ENCODE measurements at regions not wholly inside any gene's neighbourhood (a gene's known extent, or its start where the extent isn't known, plus 50 kb on each side); places are given as distances from the start of the nearest gene placed in this dataset.

DNA sequence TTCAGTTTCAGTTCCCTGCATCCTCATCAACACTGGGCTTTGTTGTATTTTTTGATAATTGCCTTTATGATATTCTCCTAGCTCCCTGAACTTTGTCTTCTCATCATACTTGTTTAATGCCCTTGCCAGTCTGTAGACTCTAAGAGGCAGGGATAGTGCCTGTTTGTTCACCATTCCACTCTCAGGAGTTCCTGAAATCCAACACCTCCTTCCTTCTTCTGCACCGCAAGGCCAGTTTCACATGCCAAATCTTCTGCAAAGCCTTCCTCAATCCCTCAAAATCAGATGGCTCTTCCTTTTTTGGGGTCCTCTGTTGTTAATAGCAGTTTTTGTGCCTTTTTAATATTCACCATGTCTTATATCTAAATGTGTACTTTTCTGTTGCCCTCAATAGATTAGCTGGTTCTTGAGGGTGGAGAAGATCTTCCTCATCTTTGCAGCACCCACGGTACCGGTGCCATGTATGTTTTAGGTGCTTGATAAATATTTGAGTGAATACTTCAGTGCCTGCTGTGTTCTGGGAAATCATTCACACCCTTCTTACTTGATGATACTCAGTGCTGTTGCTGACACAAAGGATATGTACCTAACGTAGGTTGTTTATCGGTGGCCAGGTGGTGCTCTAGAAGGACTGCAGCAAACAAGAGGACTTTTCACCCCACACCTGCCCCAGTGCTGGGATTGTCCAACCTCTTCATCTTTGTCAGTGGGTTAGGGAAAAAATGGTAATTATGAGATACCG lies 85.3 kb upstream of the LIMCH1 start:
- TF ChIP-seq, protein P1, sequence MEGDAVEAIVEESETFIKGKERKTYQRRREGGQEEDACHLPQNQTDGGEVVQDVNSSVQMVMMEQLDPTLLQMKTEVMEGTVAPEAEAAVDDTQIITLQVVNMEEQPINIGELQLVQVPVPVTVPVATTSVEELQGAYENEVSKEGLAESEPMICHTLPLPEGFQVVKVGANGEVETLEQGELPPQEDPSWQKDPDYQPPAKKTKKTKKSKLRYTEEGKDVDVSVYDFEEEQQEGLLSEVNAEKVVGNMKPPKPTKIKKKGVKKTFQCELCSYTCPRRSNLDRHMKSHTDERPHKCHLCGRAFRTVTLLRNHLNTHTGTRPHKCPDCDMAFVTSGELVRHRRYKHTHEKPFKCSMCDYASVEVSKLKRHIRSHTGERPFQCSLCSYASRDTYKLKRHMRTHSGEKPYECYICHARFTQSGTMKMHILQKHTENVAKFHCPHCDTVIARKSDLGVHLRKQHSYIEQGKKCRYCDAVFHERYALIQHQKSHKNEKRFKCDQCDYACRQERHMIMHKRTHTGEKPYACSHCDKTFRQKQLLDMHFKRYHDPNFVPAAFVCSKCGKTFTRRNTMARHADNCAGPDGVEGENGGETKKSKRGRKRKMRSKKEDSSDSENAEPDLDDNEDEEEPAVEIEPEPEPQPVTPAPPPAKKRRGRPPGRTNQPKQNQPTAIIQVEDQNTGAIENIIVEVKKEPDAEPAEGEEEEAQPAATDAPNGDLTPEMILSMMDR (IDR thresholded peaks at IDR 0.05; ENCODE audit: borderline replicate concordance, insufficient read depth, low read depth, low read length), result no peak
- H3K4me3 ChIP-seq (ENCODE audit: low read depth, low read length), result no peak overlapping the region

- TF ChIP-seq, protein P1 (IDR thresholded peaks at IDR 0.05; ENCODE audit: borderline replicate concordance, insufficient read depth, low read depth, low read length), result no peak
- no peak overlapping the region for H3K4me3 ChIP-seq (ENCODE audit: low read depth, low read length)
These were observed 83.5 kb upstream of the LIMCH1 start for GRCh38 chr4:41454423-41454822.

DNA sequence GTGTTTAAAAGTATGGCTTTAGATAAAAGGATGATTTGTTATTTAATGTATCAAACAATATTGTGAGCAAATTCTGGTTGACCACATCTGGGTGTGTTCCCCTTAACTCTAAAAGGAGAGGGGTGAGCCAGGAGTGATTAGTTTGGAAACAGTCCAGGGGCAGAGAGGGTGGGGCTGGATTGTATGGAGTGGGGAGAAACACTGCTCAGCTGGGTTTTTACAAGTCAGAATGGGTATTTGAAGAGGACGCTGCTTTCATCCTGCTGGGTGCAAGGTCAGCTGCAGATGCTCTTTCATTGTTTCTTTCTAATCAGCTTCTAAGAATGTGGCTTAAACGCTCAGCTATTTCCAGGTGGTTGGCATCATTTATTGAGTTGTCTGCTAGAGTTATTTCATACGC lies 82.8 kb upstream of the LIMCH1 start:
- TF ChIP-seq, protein P1 (IDR thresholded peaks at IDR 0.05; ENCODE audit: borderline replicate concordance, insufficient read depth, low read depth, low read length), result no peak
- H3K4me3 ChIP-seq (ENCODE audit: low read depth, low read length), result no peak overlapping the region

- TF ChIP-seq, protein P1 (IDR thresholded peaks at IDR 0.05; ENCODE audit: borderline replicate concordance, insufficient read depth, low read depth, low read length), result no peak
- no peak overlapping the region for H3K4me3 ChIP-seq (ENCODE audit: low read depth, low read length)
These were observed 81.3 kb upstream of the LIMCH1 start for GRCh38 chr4:41456559-41457101.

DNA sequence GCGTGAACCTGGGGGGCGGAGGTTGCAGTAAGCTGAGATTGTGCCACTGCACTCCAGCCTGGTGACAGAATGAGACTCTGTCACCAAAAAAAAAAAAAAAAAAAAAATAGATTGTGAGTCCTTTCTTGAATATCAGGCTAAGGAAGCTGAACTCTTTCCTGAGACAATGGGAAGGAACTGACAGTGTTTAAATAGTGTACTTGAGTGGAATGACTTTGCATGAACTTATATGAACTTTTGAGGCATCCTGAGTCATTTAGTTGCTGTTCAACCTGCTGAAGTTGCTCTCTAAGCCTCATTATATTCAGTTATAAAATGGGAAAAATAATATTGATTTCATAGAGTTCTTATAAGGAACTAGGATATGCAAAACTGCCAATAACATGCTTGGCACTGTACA lies 79.3 kb upstream of the LIMCH1 start:
- H3K4me3 ChIP-seq (ENCODE audit: low read depth, low read length), result no peak overlapping the region
- TF ChIP-seq, protein P1 (IDR thresholded peaks at IDR 0.05; ENCODE audit: borderline replicate concordance, insufficient read depth, low read depth, low read length), result no peak

DNA sequence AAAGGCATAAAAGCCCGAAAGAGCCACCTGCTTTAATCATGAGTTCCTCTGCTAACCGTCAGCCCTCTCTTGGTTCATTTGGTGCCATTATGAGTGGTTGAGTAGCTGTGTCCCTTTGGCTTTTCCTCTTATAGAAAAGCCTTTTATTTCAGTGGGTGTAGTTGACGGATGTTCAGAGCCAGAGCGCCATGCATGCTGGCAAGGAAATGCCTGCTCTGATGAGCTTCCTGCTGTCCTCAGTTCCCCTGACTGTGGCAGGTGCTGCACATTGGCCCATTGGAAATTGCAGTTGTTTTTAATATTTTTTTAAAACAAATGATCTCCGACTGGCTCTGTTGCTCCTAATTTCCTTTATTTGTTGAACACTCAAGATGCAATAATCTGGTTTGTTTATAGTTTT lies 77.3 kb upstream of the LIMCH1 start:
- no peak overlapping the region for H3K4me3 ChIP-seq (ENCODE audit: low read depth, low read length)
- TF ChIP-seq, protein P1 (IDR thresholded peaks at IDR 0.05; ENCODE audit: borderline replicate concordance, insufficient read depth, low read depth, low read length), result no peak

GRCh38 chr4:41461780-41462307 lies 76.1 kb upstream of the LIMCH1 start:
- no peak overlapping the region for H3K4me3 ChIP-seq (ENCODE audit: low read depth, low read length)
- TF ChIP-seq, protein P1 (IDR thresholded peaks at IDR 0.05; ENCODE audit: borderline replicate concordance, insufficient read depth, low read depth, low read length), result no peak

All from GM12875 (cell line).